ENCODE measurements at regions not wholly inside any gene's neighbourhood (a gene's known extent, or its start where the extent isn't known, plus 50 kb on each side); places are given as distances from the start of the nearest gene placed in this dataset.
"Not testable (repeated sequence)": the region's sequence is repeated elsewhere in the genome, so short reads cannot be mapped to it uniquely, and the experiment has no call there.

DNA sequence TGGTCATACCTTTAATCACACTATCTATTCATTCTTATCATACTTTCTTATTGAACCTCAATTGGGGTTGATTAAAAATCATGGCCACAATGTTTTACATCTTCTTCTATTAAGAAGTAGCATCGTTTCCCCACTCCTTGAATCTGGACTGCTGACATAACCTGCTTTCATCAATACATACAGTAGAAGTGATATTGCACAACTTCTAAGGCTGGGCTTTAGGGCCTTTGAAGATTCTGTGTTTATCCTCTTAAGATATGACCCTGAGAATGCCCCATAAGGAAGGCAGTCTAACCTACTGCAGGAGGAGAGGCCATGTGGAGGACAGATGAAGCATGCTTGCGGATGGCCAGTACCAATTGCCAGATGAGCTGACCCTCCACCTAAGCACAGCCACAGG is 1142.8 kb upstream of the SEL1L start:
- ATAC-seq, result no peak
- Histone ChIP-seq H3K4me3 (no peak overlapping the region), H3K9me3 (peaks cover 13% of the 10 kb centered on the region), H3K4me1 (no peaks in the 10 kb centered on the region), H3K27ac (no peak overlapping the region), H3K4me2 (no peak overlapping the region)
- no peak for DNase-seq (ENCODE audit: low read depth in 1 of 2, low spot score in 1 of 2)
- CTCF ChIA-PET, result no interaction called here
- TF ChIP-seq HDAC2 (IDR thresholded peaks at IDR 0.05), result no peak
- no peak for TF ChIP-seq RARB (CRISPR knock-in tag; IDR thresholded peaks at IDR 0.05)
- TF ChIP-seq RAD21 (conservative IDR thresholded peaks at IDR 0.05 in 1 of 2, IDR thresholded peaks at IDR 0.05 in 1 of 2), result no peak
- no peak for TF ChIP-seq NR3C1 (IDR thresholded peaks at IDR 0.05)
- TF ChIP-seq EHF (CRISPR knock-in tag; IDR thresholded peaks at IDR 0.05), result no peak
- TF ChIP-seq HES2 (IDR thresholded peaks at IDR 0.05), result no peak
- TF ChIP-seq BCL3 (IDR thresholded peaks at IDR 0.05), result no peak
- no peak for TF ChIP-seq MAX (IDR thresholded peaks at IDR 0.05)
- no peak for TF ChIP-seq ZFP36 (IDR thresholded peaks at IDR 0.05; ENCODE audit: borderline replicate concordance, partially characterized antibody)
- TF ChIP-seq CBX2 (IDR thresholded peaks at IDR 0.05; ENCODE audit: borderline replicate concordance, low read depth), result no peak
- no peak for TF ChIP-seq FOXS1 (CRISPR knock-in tag; IDR thresholded peaks at IDR 0.05)
- no peak for TF ChIP-seq HEYL (CRISPR knock-in tag; IDR thresholded peaks at IDR 0.05)
- no peak for TF ChIP-seq MYC (IDR thresholded peaks at IDR 0.05; ENCODE audit: borderline replicate concordance, low read length)
- no peak for TF ChIP-seq TFCP2L1 (CRISPR knock-in tag; IDR thresholded peaks at IDR 0.05)
- TF ChIP-seq FOSL2 (IDR thresholded peaks at IDR 0.05), result no peak
- TF ChIP-seq FOSL2 (CRISPR knock-in tag; IDR thresholded peaks at IDR 0.05), result no peak
- no peak for TF ChIP-seq NPAS2 (CRISPR knock-in tag; IDR thresholded peaks at IDR 0.05; ENCODE audit: borderline replicate concordance)
- no peak for TF ChIP-seq RNF2 (IDR thresholded peaks at IDR 0.05; ENCODE audit: borderline replicate concordance, low read depth)
- POLR2A ChIA-PET, result no interaction called here
- 38% methylated on average over 2 of the region's 2 CpGs for WGBS (ENCODE audit: missing lambda C conversion rate)
- no peak for FAIRE-seq

GRCh38 chr14:82689948-82690347 is 1156.3 kb upstream of the SEL1L start:
- CTCF ChIA-PET, result no interaction called here
- Histone ChIP-seq H3K9me3 (no peaks in the 10 kb centered on the region; the same call in 2 of the 3 replicates), H3K4me3 (no peak overlapping the region), H3K27ac (no peak overlapping the region), H3K4me2 (no peak overlapping the region), H3K4me1 (no peaks in the 10 kb centered on the region)
- no peak for DNase-seq (ENCODE audit: low read depth in 1 of 2, low spot score in 1 of 2)
- WGBS (ENCODE audit: missing lambda C conversion rate), result 0% methylated on average over 1 of the region's 1 CpG
- POLR2A ChIA-PET, result no interaction called here
- TF ChIP-seq TP53 (CRISPR knock-in tag; IDR thresholded peaks at IDR 0.05), result no peak
- TF ChIP-seq CHD2 (IDR thresholded peaks at IDR 0.05; ENCODE audit: low read length, partially characterized antibody), result no peak
- no peak for TF ChIP-seq NPAS2 (CRISPR knock-in tag; IDR thresholded peaks at IDR 0.05; ENCODE audit: borderline replicate concordance)
- no peak for TF ChIP-seq HEYL (CRISPR knock-in tag; IDR thresholded peaks at IDR 0.05)
- TF ChIP-seq TFCP2L1 (CRISPR knock-in tag; IDR thresholded peaks at IDR 0.05), result no peak
- ATAC-seq, result no peak
- no peak for FAIRE-seq

GRCh38 chr14:82691191-82691590 is 1157.5 kb upstream of the SEL1L start:
- CTCF ChIA-PET; H3K4me1 ChIP-seq; DNase-seq (ENCODE audit: low read depth in 1 of 2, low spot score in 1 of 2); H3K27ac ChIP-seq; H3K4me3 ChIP-seq; H3K9me3 ChIP-seq; FAIRE-seq; POLR2A ChIA-PET; H3K4me2 ChIP-seq; ATAC-seq: not testable (repeated sequence)

- ChIA-PET CTCF (no interaction called here), POLR2A (no interaction called here)
- Histone ChIP-seq H3K4me1 (no peaks in the 10 kb centered on the region), H3K4me2 (no peak overlapping the region), H3K4me3 (no peak overlapping the region), H3K27ac (no peak overlapping the region), H3K9me3 (no peaks in the 10 kb centered on the region)
- FAIRE-seq, result no peak
- ATAC-seq, result no peak
- DNase-seq (ENCODE audit: low read depth in 1 of 2, low spot score in 1 of 2), result no peak
- 4% methylated on average over 4 of the region's 4 CpGs for WGBS (ENCODE audit: missing lambda C conversion rate)
- TF ChIP-seq KDM1A (IDR thresholded peaks at IDR 0.05; ENCODE audit: low read depth), result no peak
- TF ChIP-seq CBX8 (IDR thresholded peaks at IDR 0.05), result no peak
- TF ChIP-seq REST (IDR thresholded peaks at IDR 0.05), result no peak
- TF ChIP-seq RAD21 (conservative IDR thresholded peaks at IDR 0.05 in 1 of 2, IDR thresholded peaks at IDR 0.05 in 1 of 2), result no peak
- no peak for TF ChIP-seq FOSL2 (IDR thresholded peaks at IDR 0.05)
- TF ChIP-seq FOSL2 (CRISPR knock-in tag; IDR thresholded peaks at IDR 0.05), result no peak
- TF ChIP-seq POLR2AphosphoS2 (conservative IDR thresholded peaks at IDR 0.05; ENCODE audit: low read length), result no peak
Observed at GRCh38 chr14:82694820-82695219, 1161.2 kb upstream of the SEL1L start.
